Hippocampal formation (tissue), 2 donors: ENCODE measurements at regions not wholly inside any gene's neighbourhood (a gene's known extent, or its start where the extent isn't known, plus 50 kb on each side); places are given as distances from the start of the nearest gene placed in this dataset.

Source experiments
- DNase-seq, 2 donors: peaks; one replicate each; lab custom pipeline; 2025; lab: John Stamatoyannopoulos, UW

DNA sequence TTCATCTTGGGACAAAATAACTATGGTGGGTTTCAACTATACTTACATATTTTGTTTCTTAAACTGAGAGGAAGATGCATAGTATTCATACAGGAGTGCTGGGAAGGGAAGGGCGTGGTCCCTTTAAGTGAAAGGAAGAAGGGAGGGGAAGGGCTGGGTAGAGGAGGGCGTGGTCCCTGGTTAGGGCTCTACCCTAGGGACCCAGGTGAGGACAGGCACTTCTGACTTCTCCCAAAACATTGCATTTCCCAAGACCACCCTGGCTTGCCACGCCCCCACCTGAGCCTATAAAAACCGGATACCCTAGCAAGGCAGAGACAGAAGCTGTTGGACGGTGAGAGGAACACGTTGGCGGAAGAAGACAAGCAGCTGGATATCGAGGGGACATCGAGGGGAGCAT, 157.6 kb upstream of the PLXNA4 start:
- no peak for DNase-seq

DNA sequence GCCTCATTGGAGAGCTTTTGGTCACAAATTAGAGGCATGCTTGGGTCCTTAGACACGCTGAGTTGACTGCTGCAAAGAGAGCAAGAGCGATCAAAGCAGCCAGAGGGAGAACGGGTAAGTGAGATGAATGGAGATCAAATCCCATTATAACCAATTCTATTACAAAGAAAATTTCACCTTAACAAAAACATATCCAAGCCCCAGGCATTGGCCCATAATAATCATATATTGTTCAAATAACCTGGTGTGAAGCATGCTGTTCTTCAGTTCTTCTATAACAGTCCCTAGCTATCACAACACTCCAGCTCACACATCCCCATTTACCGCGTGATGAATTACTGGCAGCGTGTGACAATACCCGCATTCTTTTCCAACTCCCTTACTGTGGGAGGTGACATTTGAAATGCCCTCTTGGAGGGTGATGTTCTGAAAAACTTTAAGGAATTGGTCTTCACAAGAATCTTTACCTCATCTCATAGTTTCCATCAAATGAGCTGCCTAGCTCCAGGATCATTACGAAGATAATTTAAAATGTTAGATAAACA, 156.1 kb upstream of the PLXNA4 start:
- no peak for DNase-seq

DNA sequence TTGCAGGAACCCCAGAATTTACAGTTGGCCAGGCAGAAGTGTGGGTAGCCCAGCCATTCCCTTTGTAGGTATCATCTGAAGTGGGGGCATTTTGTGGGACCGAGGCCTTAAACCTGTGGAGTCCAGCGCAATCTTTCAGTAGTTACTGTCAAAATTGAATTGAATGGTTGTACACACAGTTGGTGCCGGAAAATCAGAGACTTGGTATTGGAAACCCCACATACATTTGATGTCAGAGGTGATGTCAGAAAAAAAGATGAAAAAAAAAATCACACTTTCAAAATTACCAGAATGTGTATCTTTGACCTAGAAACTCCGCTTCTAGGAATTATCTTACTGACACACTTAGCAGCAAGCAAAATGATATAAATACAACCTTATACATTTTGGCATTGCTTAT, 153.8 kb upstream of the PLXNA4 start:
- no peak for DNase-seq

DNA sequence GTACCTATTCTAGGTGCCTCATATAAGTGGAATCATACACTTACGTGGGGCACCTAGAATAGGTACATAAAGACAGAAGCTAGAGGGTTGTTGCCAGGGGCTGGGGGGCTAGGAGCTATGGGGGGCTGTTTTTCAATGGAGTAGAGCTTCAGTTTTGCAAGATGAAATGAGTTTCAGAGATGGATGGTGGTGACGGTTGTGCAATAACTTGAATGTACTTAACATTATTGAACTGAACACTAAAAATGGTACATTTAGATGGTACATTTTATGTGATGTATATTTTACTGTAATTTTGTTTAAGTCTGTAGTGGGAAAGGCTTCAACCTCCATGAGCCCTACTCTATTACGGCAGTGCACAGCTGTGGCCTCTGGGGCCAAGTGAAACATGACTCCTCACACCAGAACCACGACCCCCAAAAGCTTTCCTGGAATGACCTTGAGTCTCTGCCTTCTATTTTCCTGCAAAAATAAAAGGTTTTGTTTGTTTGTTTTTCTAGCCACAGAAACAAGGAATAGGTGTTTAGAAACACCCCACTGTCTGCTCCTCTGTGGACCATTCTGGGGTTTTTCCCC, 147.3 kb upstream of the PLXNA4 start:
- DNase-seq, result no peak

DNA sequence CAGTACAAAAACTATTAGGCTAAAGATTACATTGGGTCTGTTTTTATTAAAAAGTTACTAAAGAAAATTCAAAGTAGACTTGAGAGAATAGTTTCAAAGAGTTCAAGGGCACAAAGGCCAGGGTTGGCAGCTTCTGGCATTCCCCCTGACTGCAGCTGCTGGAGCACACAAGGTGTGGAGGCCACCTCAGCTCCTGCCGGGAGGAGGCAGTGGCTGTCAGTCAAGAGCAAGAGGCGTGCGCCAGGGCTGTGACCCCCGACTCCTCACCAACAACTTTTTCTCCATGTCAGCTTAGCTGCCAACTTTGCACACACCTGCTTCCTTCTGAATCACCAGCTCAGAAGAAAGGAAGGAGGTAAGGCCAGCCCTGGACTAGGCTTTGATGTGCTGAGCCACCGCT, 144.6 kb upstream of the PLXNA4 start:
- DNase-seq, result no peak

DNA sequence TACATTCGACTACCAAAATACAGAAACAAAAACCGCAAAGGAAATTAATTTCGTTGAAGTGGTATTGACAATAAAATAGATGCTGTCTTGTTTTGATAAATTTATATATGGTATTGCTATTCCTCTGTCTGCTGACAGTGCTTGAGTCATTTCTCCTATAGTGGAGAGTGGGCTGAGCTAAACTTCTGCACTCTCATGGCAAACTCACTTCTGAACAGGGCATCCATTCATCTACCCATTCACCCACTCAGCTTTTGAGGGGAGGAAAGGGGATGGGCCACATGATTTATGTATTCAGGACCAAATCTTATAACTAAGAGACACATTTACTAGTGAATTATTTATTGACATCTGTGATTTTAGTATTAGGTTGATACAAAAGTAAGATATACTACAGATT, 137.6 kb upstream of the PLXNA4 start:
- no peak for DNase-seq

DNA sequence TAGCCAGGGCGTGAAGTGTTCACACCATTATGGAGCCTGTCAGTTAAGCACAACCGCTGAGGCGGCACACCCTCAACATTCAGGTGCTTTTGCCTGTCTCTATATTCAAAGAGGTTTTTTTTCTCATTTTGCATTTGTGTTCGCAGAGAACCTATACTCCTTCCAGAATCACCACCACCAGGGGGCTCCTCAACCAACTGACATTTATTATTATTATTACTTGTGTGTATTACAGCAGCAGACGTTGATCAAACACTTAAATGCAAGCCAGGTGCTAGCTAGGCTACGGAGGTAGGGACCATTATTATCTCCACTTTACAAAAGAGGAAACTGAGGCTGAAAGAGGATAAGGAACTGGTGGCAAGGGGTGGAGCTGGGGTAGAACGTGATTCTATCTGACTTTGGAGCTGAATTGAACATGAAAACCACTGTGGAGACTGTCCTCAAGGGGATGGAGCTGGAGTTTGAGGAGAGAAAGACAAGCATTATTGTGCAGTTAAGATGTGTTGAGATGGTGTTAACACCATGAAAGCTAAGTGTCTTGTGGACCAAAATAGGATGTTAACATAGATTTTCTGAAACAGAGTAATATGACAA, 133.8 kb upstream of the PLXNA4 start:
- no peak for DNase-seq

DNA sequence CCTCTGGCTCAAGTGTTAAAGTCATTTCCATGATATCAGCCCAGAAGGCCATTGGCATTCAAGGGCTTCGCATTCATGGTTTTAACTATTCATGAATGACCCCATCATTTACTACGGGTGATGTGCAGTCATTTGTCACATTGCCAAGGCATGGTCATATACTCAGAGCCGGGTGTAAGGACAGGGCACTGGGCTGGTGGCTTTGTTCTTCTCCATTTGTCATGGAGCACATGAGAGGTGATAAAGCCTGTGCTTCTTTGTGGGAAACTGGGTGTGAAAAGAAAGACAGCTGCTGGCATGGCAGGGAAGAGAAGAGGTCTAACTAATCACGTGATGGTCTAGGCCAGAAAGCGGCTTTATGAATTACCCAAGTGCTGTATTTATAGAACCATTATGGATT, 132.2 kb upstream of the PLXNA4 start:
- no peak for DNase-seq

DNA sequence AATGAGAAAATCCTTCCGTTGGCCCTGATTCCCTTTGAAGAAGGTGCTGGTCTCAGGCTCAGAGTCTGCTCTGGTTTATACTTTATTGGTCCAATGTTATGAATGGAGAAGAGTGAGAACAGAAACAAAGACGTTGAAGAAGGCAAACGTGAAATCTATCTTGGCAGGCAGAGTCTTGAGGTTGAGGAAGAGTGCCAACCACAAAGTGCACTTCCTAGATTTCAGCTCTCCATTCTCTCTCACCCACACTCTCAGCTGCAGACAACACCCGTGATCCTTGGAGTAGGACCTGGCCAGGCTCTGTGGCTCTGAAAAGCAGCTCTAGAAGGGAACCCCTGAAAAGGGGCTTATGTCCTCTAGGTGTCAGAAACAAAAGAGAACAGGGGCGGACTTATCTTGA, 128.9 kb upstream of the PLXNA4 start:
- DNase-seq, result no peak

DNA sequence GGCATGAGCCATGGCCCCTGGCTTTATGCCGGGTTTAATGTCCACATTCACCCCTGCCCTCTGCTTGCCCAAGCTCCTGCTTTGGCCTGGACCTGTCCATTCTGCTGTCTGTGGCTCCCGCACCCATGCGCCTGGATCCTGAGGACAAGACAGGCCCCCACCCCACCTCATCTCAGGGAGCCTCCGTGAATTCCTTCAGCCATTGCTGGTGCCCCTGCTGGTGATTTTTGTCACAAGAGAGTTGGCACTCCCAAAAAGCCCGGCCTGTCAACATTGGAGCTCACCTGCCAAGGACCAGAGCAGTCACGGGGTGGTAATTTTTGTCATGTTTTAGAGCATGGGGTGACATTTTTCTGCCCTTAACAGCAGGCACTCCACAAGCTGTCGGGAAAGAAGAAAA, 127.5 kb upstream of the PLXNA4 start:
- no peak for DNase-seq

DNA sequence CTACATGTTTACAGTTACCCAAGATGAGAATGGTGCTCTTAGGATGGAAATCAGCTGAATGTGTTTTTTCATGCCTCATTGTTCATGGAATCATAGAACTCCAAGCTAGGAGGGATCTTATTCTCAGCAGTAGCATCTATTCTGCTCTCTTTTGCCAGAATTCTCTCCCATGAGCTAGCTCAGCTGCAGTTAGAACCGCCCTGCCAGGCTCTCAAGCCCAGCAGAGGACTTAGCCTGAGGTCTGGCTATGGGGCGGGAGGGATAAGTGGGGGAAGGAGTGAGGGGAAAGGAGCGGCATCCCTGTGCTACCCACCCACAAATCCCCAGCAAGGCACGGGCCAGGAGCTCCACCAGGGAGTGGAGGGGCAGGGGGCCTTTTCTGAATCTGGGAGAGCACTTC, 120.7 kb upstream of the PLXNA4 start:
- no peak for DNase-seq

DNA sequence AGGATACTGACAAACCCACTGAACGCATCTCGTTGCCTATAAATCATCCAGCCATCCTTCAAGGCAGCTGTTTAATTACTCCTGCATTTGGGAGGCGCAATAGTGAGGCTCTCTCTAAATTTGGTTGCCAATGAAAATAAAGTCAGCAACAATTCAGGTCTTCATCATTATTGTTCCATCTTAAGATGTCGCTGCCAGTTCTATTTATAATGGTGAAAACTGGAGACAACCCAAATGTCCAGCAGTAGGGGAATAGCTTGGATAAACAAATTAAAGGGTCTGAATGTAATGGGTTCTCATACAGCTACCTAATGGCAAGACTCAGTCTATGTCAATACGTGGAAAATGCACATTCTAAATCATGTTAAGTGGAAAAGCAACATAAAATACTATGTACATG, 120.1 kb upstream of the PLXNA4 start:
- DNase-seq, result no peak

DNA sequence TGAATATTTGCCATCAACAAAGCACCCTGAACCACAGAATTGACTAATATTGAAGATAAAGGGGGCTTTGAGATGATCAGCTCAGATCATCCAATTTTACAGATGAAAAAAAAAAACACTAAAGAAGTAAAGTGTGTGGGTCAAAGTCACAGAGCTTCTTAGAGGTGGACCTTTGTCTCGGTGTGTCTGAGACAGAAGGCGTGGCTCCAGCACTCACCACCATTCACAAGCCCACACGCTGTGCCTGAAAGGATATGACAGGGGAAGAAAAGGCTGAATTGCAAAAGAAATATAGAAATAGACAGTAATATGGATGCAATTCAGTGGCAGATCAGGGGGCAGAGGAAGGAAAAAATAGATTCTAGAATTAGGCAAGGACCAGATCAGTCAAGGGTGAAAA, 114.9 kb upstream of the PLXNA4 start:
- no peak for DNase-seq

DNA sequence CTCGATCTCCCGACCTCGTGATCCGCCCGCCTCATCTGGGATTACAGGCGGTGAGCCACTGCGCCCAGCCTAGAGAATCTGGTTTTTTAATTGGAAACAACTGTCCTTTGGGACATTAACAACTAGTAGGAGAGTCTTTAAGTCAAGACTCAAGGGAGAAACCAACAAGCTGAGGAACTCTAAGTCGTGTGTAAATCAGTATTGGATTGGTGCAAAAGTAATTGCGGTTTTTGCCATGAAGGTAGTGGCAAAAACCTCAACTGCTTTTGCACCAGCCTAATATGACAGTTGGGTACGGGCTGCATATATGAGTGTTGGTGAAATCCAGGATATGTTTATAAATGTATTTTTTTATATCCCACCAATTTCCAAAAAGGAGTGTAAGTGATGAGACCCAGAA, 113.9 kb upstream of the PLXNA4 start:
- DNase-seq, result no peak

DNA sequence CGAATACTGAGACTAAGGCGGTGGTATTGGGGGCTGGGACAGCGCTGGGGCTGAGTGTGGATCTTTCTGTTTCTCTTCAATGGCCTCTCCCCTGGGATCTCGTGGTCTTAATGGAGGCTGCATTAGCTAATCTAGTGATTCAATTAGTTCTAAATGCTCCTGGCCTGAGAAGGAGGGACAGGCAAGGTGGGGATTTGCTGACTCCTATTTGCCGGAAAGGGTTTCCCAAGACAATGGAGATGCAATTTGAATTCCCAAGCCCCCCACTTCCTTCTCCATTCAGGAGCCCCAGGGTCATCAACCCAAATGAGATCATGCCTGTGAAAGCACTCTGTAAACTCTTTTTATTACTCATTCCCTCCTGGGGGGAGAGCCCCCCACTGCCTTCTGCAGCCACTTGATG, 111.7 kb upstream of the PLXNA4 start:
- DNase-seq, result no peak

DNA sequence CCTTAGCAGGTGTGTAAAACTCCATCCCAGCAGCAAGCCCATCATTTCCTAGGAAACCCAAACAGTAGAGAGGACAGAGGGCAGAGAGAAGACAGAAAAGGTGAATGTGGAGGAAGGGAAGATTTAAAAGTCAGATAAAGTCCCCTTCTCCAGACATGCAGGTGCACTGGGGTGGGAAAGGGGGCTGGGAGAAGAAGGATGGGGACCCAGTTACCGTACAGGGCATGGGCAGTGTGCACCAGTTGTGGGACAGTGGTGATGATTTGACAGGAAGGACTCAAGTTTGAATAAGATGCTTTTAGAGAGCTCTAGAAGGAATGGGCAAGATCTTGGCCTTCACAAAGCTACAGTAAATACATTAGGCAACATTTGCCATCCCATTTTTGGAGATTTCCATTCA, 110.7 kb upstream of the PLXNA4 start:
- no peak for DNase-seq

DNA sequence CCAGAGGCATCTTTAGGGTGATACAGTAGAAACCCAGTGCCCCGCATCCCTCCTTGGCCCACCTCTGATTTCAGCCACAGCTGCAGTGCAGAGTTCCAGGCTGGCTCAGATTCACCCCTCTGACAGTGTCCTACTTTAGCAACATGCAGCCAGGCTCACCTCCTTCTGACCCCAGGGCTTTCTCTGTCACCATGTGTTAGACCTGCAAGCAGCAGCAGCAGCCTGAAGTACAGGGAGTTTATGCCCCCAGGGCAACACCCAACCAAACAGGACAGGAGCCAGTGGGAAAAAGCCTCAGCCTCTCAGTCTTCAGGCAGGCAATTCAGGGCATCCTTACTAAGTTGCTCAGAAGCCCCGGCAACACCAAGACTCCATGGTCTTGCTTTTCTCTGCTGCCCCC, 109.0 kb upstream of the PLXNA4 start:
- DNase-seq, result no peak

DNA sequence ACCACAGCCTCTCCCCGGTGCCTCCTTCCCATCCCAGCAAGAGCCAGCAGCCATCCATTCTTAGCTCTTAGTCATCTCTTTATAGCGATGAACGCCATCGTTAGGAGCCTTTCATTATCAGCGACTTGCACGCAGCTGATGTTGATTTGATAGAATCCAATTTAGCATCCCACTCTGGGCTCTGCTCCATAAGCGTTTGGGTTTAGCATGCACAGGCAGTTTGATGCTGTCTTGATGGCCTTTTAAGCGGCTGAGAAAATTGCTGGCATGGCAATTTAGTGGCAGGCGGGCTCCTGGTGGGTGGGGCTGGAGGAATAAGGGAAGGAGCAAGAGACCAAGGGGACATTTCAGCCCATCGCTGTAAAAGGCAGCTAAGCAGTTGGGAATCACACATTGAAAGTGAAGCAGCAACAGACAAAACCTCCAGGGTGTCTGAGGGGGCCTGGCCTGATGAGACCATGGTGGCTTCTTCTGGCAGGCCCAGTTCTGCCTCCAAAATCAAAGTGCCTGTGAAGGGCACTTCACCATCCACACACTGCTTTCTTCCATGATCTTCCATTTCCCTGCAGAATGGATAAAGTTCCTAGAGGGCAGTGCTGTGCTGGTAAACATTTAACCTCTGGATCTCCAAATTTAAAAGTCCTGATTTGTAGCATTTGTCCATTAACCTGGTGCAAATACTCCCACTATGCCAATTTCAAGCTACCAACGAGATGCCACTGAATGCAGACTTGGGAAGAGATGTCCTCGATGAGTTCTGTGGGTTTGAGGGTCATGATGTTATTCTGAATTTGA, 107.8 kb upstream of the PLXNA4 start:
- DNase-seq, result no peak

DNA sequence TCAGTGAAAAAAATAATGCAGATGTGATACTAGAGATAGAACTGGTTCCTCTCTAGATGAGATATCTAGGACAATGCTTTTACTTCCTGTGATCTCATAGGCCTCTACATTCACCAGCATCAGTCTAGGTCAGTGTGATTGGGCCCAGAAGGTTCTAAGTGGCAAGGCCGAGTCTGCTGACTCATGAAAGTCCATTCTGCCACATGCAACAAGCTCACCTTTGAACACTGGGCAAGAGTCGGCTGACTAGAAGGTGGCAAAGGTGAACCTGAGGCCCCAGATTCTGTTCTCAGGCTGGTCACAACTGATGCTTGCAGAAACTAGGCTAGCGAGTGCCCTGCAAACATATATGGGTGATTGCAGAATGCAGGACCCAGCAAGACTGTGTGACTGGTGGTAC, 105.7 kb upstream of the PLXNA4 start:
- DNase-seq, result no peak

DNA sequence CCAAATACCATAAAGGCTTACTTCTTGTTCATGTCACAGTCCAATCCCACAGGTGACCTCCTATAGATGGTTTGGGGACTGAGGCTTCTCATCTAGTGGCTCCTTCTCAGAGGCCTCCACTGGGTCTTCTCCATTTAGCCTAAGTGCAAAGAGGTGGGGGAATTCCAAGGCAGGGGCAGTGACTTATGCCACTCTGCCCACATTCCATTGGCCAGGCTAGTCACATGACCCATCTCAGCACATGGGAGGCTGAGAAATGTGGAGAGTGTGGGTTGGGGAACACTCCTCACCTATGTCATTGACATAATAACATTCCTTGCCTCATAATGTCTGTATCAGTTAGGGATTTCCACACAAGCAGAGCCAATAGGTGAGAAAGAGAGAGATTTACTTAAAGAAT, 104.3 kb upstream of the PLXNA4 start:
- DNase-seq, result no peak

DNA sequence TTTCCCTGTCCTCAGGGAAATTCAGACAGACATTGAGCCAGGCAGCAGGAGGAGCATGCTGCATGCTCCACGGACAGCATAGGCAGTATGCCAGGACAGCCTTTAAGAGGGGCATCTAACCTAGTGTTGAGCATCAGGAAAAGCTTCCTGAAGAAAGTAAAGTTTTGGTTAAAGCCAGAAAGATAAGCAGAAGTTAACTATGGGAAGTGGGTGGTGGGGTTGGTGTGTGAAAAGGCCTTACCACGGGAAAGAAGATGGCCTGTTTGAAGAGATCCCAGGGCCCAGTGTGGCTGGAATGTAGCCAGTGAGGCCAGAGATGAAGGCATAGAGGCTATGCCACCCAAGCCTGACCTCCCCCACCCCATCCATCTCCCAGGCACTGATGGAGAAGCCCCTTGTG, 102.4 kb upstream of the PLXNA4 start:
- no peak for DNase-seq

DNA sequence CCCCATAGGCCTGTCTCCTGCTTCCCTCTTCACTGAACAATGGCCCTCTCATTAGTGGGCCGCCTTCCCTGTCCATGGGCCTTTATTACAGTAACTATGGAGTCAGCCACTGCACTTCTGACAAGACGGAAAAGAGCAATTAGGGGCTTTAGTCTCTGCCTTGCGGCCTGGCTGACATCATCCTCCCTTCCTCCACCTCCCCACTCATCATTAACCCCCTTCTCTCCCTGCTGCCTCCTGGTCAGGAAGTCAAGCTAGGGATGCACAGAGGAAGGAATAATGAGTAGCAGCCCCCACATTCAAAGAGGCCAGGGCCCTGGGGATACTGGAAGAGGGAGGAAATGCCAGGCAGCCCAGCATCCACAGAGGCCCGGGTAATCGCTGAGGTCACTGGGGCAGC, 101.6 kb upstream of the PLXNA4 start:
- no peak for DNase-seq

DNA sequence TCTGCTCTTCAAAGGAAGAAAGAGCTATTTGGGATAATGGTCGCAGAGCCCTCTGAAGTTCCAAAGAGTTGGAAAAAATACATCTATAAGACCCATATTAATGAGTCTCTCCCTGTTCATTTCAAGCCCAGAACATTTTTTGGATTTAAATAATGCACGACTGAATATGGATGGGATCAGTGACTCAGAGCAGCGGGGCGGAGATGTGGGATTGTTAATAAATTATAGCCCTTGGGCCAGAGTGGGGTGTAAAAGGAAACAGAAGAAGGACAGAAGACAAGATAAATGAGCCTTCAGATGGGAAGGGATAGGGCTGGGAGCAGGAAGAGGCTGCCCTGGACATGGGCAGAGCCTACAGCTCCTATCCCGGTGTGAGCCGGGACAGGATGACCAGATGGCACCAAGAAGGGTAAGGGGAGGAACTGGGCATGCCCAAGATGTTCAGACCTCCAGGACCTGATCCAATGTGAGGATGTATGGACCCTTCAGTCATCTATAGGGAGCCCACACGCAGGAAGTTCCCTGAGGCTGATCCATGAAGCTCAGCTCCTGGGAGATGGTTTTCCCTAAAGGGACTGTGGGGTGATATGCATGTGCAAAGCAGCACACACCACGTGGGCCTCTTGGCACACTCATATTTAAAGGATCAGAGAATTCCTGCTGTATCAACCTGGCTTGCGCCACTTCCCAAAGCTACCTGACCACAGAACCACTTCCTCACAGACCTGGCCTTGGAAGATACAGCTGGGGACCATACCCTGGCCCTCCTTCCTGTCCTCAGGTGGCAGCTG, 96.1 kb upstream of the PLXNA4 start:
- no peak for DNase-seq
